ENCODE measurements at regions not wholly inside any gene's neighbourhood (a gene's known extent, or its start where the extent isn't known, plus 50 kb on each side); places are given as distances from the start of the nearest gene placed in this dataset.

DNA sequence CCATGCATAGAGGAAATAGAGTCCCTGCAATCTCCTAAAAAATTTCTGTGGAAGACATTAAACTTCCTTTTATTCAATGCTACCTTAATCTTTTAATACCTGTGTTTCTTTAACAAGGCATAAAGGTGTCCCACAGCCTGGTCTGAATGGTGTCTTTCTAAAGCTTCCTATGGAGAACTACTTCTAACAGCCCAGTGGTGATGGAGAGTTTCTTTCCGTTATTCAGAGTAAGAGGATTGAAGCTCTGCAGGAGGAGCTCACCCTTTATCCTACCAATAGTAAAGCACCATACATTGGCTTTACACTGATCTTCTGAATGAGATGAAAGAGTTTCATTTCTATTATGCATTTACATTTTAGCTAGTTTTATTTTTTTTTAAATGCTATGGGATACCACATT lies 1362.4 kb upstream of the ADGRL3 start:
- DNase-seq (ENCODE audit: extremely low spot score) = no peak
- 71% methylated on average over 1 of the region's 1 CpG for WGBS
- Histone ChIP-seq H3K4me1 (no peaks in the 10 kb centered on the region), H3K36me3 (no peaks in the 10 kb centered on the region), H3K9me3 (no peaks in the 10 kb centered on the region), H3K4me3 (no peak overlapping the region), H3K27ac (replicated peaks in 1 of 4) (no peak overlapping the region), H3K27me3 (no peaks in the 10 kb centered on the region)
- intact Hi-C loops (cut with DNase I) = no loop called here
- no peak for TF ChIP-seq EP300 (IDR thresholded peaks at IDR 0.05)
- no peak for TF ChIP-seq POLR2AphosphoS5 (IDR thresholded peaks at IDR 0.05)
- TF ChIP-seq, protein P1, sequence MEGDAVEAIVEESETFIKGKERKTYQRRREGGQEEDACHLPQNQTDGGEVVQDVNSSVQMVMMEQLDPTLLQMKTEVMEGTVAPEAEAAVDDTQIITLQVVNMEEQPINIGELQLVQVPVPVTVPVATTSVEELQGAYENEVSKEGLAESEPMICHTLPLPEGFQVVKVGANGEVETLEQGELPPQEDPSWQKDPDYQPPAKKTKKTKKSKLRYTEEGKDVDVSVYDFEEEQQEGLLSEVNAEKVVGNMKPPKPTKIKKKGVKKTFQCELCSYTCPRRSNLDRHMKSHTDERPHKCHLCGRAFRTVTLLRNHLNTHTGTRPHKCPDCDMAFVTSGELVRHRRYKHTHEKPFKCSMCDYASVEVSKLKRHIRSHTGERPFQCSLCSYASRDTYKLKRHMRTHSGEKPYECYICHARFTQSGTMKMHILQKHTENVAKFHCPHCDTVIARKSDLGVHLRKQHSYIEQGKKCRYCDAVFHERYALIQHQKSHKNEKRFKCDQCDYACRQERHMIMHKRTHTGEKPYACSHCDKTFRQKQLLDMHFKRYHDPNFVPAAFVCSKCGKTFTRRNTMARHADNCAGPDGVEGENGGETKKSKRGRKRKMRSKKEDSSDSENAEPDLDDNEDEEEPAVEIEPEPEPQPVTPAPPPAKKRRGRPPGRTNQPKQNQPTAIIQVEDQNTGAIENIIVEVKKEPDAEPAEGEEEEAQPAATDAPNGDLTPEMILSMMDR (IDR thresholded peaks at IDR 0.05) = no peak
- TF ChIP-seq POLR2A (IDR thresholded peaks at IDR 0.05; ENCODE audit: low read depth) = no peak

DNA sequence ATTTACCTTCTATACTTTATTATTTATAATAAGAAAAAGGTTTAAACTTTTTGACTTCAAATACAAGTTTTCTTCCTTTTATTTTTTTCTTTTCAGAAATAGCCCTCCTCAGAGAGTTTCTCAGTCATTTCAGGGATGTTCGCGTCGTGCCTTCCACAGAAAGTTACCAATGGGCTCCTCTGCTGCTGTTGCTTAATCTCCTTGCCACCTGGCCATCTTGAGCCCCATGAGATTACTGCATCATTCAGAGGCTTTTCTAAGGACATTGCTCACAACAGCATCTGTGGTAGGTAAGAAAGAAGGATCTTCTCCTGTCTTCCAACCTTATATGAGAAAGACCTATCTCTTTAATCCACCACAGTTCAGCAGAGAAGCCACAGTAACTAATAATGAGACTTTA lies 1361.9 kb upstream of the ADGRL3 start:
- no peak for TF ChIP-seq POLR2AphosphoS5 (IDR thresholded peaks at IDR 0.05)
- DNase-seq (ENCODE audit: extremely low spot score) = no peak
- H3K4me3 ChIP-seq = no peak overlapping the region
- H3K4me1 ChIP-seq = no peaks in the 10 kb centered on the region
- no peaks in the 10 kb centered on the region for H3K27me3 ChIP-seq
- no peak overlapping the region for H3K27ac ChIP-seq (replicated peaks in 1 of 4)
- H3K9me3 ChIP-seq = no peaks in the 10 kb centered on the region
- intact Hi-C loops (cut with DNase I) = no loop called here
- no peaks in the 10 kb centered on the region for H3K36me3 ChIP-seq
- WGBS = 86% methylated on average over 3 of the region's 3 CpGs

DNA sequence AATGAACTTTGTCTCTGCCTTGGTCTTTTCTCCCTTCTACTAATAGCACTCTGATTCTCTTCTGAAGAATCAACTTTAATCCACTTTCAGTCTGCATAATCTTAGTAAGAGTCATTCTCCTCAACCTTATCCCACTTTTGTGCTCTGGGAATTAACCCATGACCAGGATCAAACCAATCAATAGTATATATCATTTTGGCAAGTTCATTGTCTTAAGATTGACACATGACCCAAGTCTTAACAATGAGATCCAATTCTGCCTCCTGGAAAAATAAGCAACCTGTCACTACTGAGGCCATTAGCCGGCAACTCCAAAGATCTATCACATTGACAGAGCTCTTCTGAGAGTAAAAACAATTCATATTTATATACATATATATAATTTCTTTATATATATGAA lies 1358.4 kb upstream of the ADGRL3 start:
- no peaks in the 10 kb centered on the region for H3K9me3 ChIP-seq

DNA sequence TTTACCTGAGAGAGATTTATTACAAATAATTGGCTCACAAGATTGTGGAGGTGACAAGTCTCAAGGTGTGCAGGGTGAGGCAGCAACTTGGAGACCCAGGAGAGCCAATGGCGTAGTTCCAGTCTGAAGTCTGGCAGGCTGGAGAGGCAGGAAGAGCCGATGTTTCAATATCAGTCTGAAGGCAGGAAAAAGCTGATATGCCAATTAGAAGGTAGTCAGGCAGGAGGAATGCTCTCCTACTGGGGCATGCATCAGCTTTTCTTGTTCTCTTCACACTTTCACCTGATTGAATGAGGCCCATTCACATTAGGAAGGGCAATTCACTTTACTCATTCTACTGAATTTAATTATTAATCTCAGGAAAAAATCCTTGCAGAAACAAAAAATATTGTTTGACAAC lies 1351.7 kb upstream of the ADGRL3 start:
- Histone ChIP-seq H3K9me3 (no peaks in the 10 kb centered on the region), H3K27me3 (no peaks in the 10 kb centered on the region), H3K27ac (replicated peaks in 1 of 4) (no peak overlapping the region), H3K36me3 (no peaks in the 10 kb centered on the region), H3K4me1 (no peaks in the 10 kb centered on the region), H3K4me3 (no peak overlapping the region)
- 79% methylated on average over 2 of the region's 2 CpGs for WGBS
- intact Hi-C loops (cut with DNase I) = no loop called here
- TF ChIP-seq POLR2A (IDR thresholded peaks at IDR 0.05; ENCODE audit: low read depth) = no peak
- no peak for TF ChIP-seq EP300 (IDR thresholded peaks at IDR 0.05)
- TF ChIP-seq, protein P1 (IDR thresholded peaks at IDR 0.05) = no peak
- no peak for TF ChIP-seq POLR2AphosphoS5 (IDR thresholded peaks at IDR 0.05)
- DNase-seq (ENCODE audit: extremely low spot score) = no peak

More for the DNA sequence above, 1358.4 kb upstream of the ADGRL3 start:
- Histone ChIP-seq H3K36me3 (no peaks in the 10 kb centered on the region), H3K27ac (replicated peaks in 1 of 4) (no peak overlapping the region), H3K27me3 (no peaks in the 10 kb centered on the region), H3K4me3 (no peak overlapping the region), H3K4me1 (no peaks in the 10 kb centered on the region)
- intact Hi-C loops (cut with DNase I) = no loop called here
- no peak for TF ChIP-seq POLR2A (IDR thresholded peaks at IDR 0.05; ENCODE audit: low read depth)
- TF ChIP-seq, protein P1 (IDR thresholded peaks at IDR 0.05) = no peak
- TF ChIP-seq EP300 (IDR thresholded peaks at IDR 0.05) = no peak
- no peak for TF ChIP-seq POLR2AphosphoS5 (IDR thresholded peaks at IDR 0.05)
- no peak for DNase-seq (ENCODE audit: extremely low spot score)
- 50% methylated on average over 1 of the region's 1 CpG for WGBS

DNA sequence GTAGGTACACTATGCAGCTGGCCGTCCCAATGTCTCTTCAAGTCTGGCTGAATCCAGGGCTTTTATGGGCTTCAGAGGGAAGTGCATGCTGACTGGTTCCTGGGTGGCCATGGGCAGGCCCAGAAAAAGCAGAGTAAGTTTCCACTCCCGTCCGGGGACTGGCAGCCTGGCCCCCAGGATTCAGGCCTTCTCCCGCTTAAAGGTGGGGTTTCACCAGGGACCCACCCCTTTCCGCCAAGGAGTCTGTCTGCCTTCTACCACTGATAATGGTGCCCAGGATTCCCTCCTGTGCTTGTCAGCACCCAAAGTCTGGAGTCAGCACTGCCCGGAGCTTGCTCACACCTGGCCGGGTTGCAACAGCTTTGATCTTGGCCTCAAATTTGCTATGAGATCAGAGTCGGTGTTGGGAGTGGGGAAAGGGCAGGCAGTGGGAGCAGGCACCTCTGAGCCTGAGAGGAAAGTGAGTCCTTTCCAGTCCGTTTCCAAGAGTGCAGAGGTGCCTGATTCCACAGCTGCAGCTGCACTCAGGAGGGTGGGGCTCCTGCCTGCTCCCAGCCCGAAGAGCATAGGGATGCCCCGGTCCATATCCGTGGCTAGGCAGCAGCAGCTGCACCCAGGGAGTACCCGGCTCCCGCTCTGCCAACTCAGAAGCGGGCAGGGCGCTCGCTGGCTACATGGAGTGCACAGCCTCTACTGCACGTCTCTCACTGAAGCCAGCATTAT lies 1344.3 kb upstream of the ADGRL3 start:
- no peak for DNase-seq (ENCODE audit: extremely low spot score)
- Histone ChIP-seq H3K36me3 (no peaks in the 10 kb centered on the region), H3K4me3 (no peak overlapping the region), H3K4me1 (no peaks in the 10 kb centered on the region), H3K27me3 (no peaks in the 10 kb centered on the region), H3K9me3 (no peaks in the 10 kb centered on the region), H3K27ac (replicated peaks in 1 of 4) (no peak overlapping the region)
- TF ChIP-seq, protein P1 (IDR thresholded peaks at IDR 0.05) = no peak
- TF ChIP-seq EP300 (IDR thresholded peaks at IDR 0.05) (no peak), POLR2A (IDR thresholded peaks at IDR 0.05; ENCODE audit: low read depth) (no peak), POLR2AphosphoS5 (IDR thresholded peaks at IDR 0.05) (no peak)
- intact Hi-C loops (cut with DNase I) = no loop called here
- 89% methylated on average over 18 of the region's 18 CpGs for WGBS
